Lung (tissue), 11 donors: ENCODE measurements at regions not wholly inside any gene's neighbourhood (a gene's known extent, or its start where the extent isn't known, plus 50 kb on each side); places are given as distances from the start of the nearest gene placed in this dataset.

ENCODE experiments used
- ATAC-seq: fragments of 200-7000 bp; cut with Tn5 transposase; one replicate; pipeline ENCODE4 v1.9.1; 2020; ENCODE audit warnings: moderate number of reproducible peaks; ENCODE audit not compliant: insufficient read depth, low FRiP score
- DNase-seq, 3 donors: peaks; one replicate each; pipeline ENCODE4 v3.0.0-alpha.2; 2013 to 2017
- H3K27ac ChIP-seq, 2 donors: one replicate each; pipeline ENCODE4 v1.5.1; 2013; ENCODE audit warnings: mild to moderate bottlenecking in 2 of 2, moderate library complexity in 2 of 2, control low read depth in 1 of 2, inconsistent platforms in 1 of 2, low read depth in 1 of 2, low read length in 1 of 2
- H3K27me3 ChIP-seq, 3 donors: one replicate each; pipeline ENCODE4 v1.5.1; 2013; ENCODE audit warnings: low read length in 2 of 3; ENCODE audit not compliant: control insufficient read depth in 3 of 3, insufficient read depth in 3 of 3
- H3K36me3 ChIP-seq, 4 donors: one replicate each; pipeline ENCODE4 v1.5.1; 2013; ENCODE audit warnings: low read length in 4 of 4, mild to moderate bottlenecking in 1 of 4, moderate library complexity in 1 of 4; ENCODE audit not compliant: control insufficient read depth in 4 of 4, insufficient read depth in 4 of 4
- H3K4me1 ChIP-seq, 5 donors: one replicate each; pipeline ENCODE4 v1.5.1; 2013; ENCODE audit warnings: low read length in 5 of 5, mild to moderate bottlenecking in 2 of 5, moderate library complexity in 1 of 5; ENCODE audit not compliant: control insufficient read depth in 5 of 5, insufficient read depth in 5 of 5
- H3K4me3 ChIP-seq: one replicate; pipeline ENCODE4 v1.5.1; 2013; ENCODE audit warnings: mild to moderate bottlenecking, control low read depth, moderate library complexity
- H3K9ac ChIP-seq, 2 donors: one replicate each; pipeline ENCODE4 v1.5.1; 2013; ENCODE audit warnings: low read length in 2 of 2, control low read depth in 1 of 2; ENCODE audit not compliant: insufficient read depth in 1 of 2
- H3K9me3 ChIP-seq, 4 donors: one replicate each; pipeline ENCODE4 v1.5.1; 2013; ENCODE audit warnings: low read length in 3 of 4, mild to moderate bottlenecking in 1 of 4, moderate library complexity in 1 of 4; ENCODE audit not compliant: control insufficient read depth in 4 of 4, insufficient read depth in 3 of 4
- WGBS, 2 donors: extraction: QIAGEN DNeasy Blood & Tissue Kit; methylation state at CpG; one replicate each; pipeline ENCODE4 v1.1.7; 2013; 5-methylcytosine and 5-hydroxymethylcytosine counted together
- TF ChIP-seq, protein P1 (sequence below): IDR thresholded peaks from 2 replicates; pipeline ENCODE4 v1.5.1; 2012; ENCODE audit warnings: mild to moderate bottlenecking; ENCODE audit errors: control extremely low read depth, extremely low read depth
- donor health status: control.
- donor health status: control.
- donor health status: Bipolar disorder and iron deficiency.
- donor health status: healthy.
- donor health status: DM: yes; HTN: yes; CAD: no.

DNA sequence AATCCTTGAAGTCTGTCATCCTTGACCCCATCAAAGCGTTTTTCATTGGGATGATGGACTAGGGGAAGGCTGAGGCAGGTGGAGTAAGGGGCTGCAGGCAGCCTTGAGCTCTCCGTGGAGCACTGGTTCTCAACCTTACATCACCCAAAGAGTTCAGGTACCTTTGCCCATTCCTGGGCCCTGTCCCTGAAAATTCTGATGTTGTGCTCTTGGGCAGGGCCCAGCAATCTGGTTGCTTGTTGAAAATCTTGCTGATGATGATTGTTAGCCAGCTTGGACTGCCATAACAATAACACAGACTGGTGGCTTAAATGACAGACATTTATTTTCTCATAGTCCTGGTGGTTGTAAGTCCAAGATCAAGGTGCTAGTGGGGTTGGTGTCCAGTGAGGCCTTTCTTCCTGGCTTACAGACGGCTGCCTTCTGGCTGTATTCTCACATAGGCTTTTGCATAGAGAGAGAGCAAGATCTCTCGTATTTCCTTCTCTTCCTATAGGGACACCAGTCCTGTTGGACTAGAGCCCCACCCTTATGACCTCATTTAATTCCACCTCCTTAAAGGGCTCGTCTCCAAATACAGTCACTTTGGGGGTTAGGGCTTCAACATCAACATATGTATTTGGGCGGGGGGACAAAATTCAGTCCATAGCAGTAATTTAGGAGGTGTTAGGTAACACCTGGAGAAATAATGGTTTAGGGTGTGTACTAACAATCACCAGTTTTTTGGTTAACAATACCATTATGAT is 104.9 kb downstream of the PLEKHG1 start:
- TF ChIP-seq, protein P1, sequence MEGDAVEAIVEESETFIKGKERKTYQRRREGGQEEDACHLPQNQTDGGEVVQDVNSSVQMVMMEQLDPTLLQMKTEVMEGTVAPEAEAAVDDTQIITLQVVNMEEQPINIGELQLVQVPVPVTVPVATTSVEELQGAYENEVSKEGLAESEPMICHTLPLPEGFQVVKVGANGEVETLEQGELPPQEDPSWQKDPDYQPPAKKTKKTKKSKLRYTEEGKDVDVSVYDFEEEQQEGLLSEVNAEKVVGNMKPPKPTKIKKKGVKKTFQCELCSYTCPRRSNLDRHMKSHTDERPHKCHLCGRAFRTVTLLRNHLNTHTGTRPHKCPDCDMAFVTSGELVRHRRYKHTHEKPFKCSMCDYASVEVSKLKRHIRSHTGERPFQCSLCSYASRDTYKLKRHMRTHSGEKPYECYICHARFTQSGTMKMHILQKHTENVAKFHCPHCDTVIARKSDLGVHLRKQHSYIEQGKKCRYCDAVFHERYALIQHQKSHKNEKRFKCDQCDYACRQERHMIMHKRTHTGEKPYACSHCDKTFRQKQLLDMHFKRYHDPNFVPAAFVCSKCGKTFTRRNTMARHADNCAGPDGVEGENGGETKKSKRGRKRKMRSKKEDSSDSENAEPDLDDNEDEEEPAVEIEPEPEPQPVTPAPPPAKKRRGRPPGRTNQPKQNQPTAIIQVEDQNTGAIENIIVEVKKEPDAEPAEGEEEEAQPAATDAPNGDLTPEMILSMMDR, result no peak
- H3K9me3 ChIP-seq, result no peaks in the 10 kb centered on the region
- H3K9ac ChIP-seq, result no peak overlapping the region
- ATAC-seq, result no peak
- DNase-seq, result no peak
- no peak overlapping the region for H3K27ac ChIP-seq
- no peaks in the 10 kb centered on the region for H3K27me3 ChIP-seq
- no peak overlapping the region for H3K4me3 ChIP-seq
- peaks cover 0 to 4% (median 0%) of the 10 kb centered on the region in 5 donors for H3K4me1 ChIP-seq
- WGBS, 2 donors, result 90 to 93% methylated on average over 6 of the region's 6 CpGs
- H3K36me3 ChIP-seq, result no peaks in the 10 kb centered on the region

DNA sequence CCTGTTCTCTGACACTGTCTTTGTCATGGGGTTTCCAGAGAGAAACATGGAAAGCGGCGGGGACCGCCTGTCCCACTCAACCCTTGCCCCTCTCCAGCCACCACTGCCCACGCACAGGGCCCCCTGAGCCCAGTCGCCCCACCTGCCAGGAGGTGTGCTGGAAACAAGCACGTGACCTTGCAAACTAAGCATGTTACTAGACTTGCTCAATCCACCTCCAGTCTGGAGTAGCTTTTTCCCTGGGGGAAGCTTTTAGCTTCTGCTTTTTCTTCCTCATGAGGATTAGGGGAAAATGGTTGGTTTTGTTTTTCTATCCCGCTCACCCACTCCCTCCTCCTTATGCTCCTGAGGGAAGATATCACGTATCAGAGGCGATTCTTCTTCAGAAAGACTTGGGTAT is 105.7 kb downstream of the PLEKHG1 start:
- H3K36me3 ChIP-seq, result no peaks in the 10 kb centered on the region
- H3K27me3 ChIP-seq, result no peaks in the 10 kb centered on the region
- no peaks in the 10 kb centered on the region for H3K9me3 ChIP-seq
- WGBS, 2 donors, result 85 to 93% methylated on average over 9 of the region's 9 CpGs
- peaks cover 0 to 7% (median 2%) of the 10 kb centered on the region in 5 donors for H3K4me1 ChIP-seq
- ATAC-seq (no peak), DNase-seq (no peak)
- TF ChIP-seq, protein P1, result no peak
- H3K9ac ChIP-seq, result no peak overlapping the region
- no peak overlapping the region for H3K4me3 ChIP-seq
- H3K27ac ChIP-seq, result no peak overlapping the region

GRCh38 chr6:150710236-150710635 is 110.6 kb downstream of the PLEKHG1 start:
- H3K9me3 ChIP-seq, result no peaks in the 10 kb centered on the region
- DNase-seq (no peak), ATAC-seq (no peak)
- 74 to 81% methylated on average over 6 of the region's 6 CpGs for WGBS, 2 donors
- no peaks in the 10 kb centered on the region for H3K36me3 ChIP-seq
- no peak overlapping the region for H3K9ac ChIP-seq
- no peak overlapping the region for H3K27ac ChIP-seq
- no peaks in the 10 kb centered on the region for H3K27me3 ChIP-seq
- peaks cover 2 to 25% (median 14%) of the 10 kb centered on the region in 5 donors for H3K4me1 ChIP-seq
- TF ChIP-seq, protein P1, result no peak
- H3K4me3 ChIP-seq, result no peak overlapping the region

DNA sequence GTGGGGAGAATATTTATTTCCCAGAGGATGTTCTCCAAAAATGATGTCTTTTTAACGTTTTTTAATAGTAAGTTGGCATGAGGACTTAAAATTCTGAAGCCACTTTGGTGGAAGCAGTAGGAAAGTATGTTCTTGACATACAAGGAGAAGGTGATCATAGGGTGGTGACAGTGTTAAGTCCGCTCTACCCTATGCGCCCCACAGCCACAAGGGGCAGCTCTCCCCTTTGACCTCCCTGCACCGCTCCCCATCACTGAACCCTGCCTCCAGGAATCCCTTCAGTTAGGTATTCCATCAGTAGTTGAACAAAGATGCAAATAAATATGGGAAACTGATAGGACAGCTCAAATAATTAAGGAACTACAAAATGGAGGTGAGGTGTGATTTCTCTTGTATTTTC is 111.4 kb downstream of the PLEKHG1 start:
- ATAC-seq, result no peak
- Histone ChIP-seq H3K9ac (no peak overlapping the region), H3K4me1 (peaks cover 2 to 22% (median 14%) of the 10 kb centered on the region in 5 donors), H3K27ac (no peak overlapping the region), H3K9me3 (no peaks in the 10 kb centered on the region), H3K27me3 (no peaks in the 10 kb centered on the region), H3K4me3 (no peak overlapping the region), H3K36me3 (no peaks in the 10 kb centered on the region)
- TF ChIP-seq, protein P1, result no peak
- no peak for DNase-seq
- 88 to 93% methylated on average over 4 of the region's 4 CpGs for WGBS, 2 donors
